Endothelial cell of umbilical vein (primary cell): ENCODE measurements at regions not wholly inside any gene's neighbourhood (a gene's known extent, or its start where the extent isn't known, plus 50 kb on each side); places are given as distances from the start of the nearest gene placed in this dataset.

Experiments used
- BruUV-seq: library from RNA; stranded (reverse); fragments of 400-500 nt; replicated peaks from 2 replicates; lab custom pipeline; 2021; lab: Mats Ljungman, UMichigan
- CTCF ChIA-PET: fragments of 300-600, 350-600 bp; sonication (Branson Sonifier 250); formaldehyde crosslinking; loops from one replicate; lab custom pipeline; 2021; ENCODE audit warnings: antibody characterized with exemption, inconsistent platforms; lab: Charles Lee
- POLR2A ChIA-PET: fragments of 300-600, 350-600 bp; sonication (Branson Sonifier 250); formaldehyde crosslinking; loops from one replicate; lab custom pipeline; 2021; ENCODE audit warnings: antibody characterized with exemption, inconsistent platforms; lab: Charles Lee
- DNase-seq: peaks from one replicate; pipeline ENCODE4 v3.0.0-alpha.2; 2011; ENCODE audit warnings: low read depth, low spot score
- FAIRE-seq: peaks from 2 replicates; lab custom pipeline; 2011; peaks lifted over from hg19 to GRCh38; lab: Jason Lieb, UNC
- H2AFZ ChIP-seq: 2 replicates; pipeline ENCODE4 v1.6.0; 2012; ENCODE audit warnings: low read depth, low read length, control low read depth, inconsistent platforms
- H3K27ac ChIP-seq: 2 replicates; pipeline ENCODE4 v1.5.1; 2011; ENCODE audit warnings: low read depth, mild to moderate bottlenecking, control low read depth, low read length, moderate library complexity; ENCODE audit not compliant: insufficient read depth
- H3K27me3 ChIP-seq, 2 experiments: 2 replicates each; pipeline versions ENCODE4 v1.6.0 to v1.6.1; 2011; ENCODE audit warnings: low read length in 2 of 2, mixed read lengths in 1 of 2; ENCODE audit not compliant: control insufficient read depth in 2 of 2, insufficient read depth in 2 of 2
- H3K36me3 ChIP-seq, 2 experiments: 2 replicates in 1 of 2; 3 replicates in 1 of 2; pipeline ENCODE4 v1.5.1; 2011; ENCODE audit warnings: low read length in 2 of 2, mild to moderate bottlenecking in 1 of 2, moderate library complexity in 1 of 2; ENCODE audit not compliant: control insufficient read depth in 2 of 2, insufficient read depth in 2 of 2; ENCODE audit errors: extremely low read depth in 1 of 2
- H3K4me1 ChIP-seq: 3 replicates; pipeline ENCODE4 v1.5.1; 2011; ENCODE audit warnings: mild to moderate bottlenecking, low read length; ENCODE audit not compliant: control insufficient read depth, insufficient read depth; ENCODE audit errors: extremely low read depth
- H3K4me2 ChIP-seq: 2 replicates; pipeline ENCODE4 v1.6.1; 2011; ENCODE audit warnings: low read length, control low read depth, mixed read lengths; ENCODE audit not compliant: insufficient read depth
- H3K4me3 ChIP-seq, 3 experiments: fragments of 200-600 bp in 1 of 3; sonication (generic), shearing (Covaris generic) in 1 of 3; replicated peaks in 1 of 3; 2 replicates each; pipeline ENCODE4 v1.5.1; 2011 to 2016; ENCODE audit warnings: control low read depth in 3 of 3, low read length in 3 of 3, mild to moderate bottlenecking in 2 of 3, inconsistent platforms in 1 of 3, low read depth in 1 of 3, moderate library complexity in 1 of 3; ENCODE audit not compliant: insufficient read depth in 1 of 3
- H3K79me2 ChIP-seq: 2 replicates; pipeline ENCODE4 v1.6.0; 2012; ENCODE audit warnings: low read length, inconsistent platforms; ENCODE audit not compliant: control insufficient read depth, insufficient read depth
- H3K9ac ChIP-seq: replicated peaks from 2 replicates; pipeline ENCODE3; 2011; ENCODE audit warnings: low read length, control low read depth; ENCODE audit not compliant: insufficient read depth; ENCODE audit errors: extremely low read depth
- H3K9me1 ChIP-seq: replicated peaks from 3 replicates; pipeline ENCODE4 v1.6.0; 2011; ENCODE audit warnings: mild to moderate bottlenecking, low read length; ENCODE audit not compliant: control insufficient read depth, insufficient read depth; ENCODE audit errors: extremely low read depth
- H3K9me3 ChIP-seq: replicated peaks from 2 replicates; pipeline ENCODE4 v1.5.1; 2012; ENCODE audit warnings: low read length, inconsistent platforms; ENCODE audit not compliant: control insufficient read depth, insufficient read depth
- H4K20me1 ChIP-seq: replicated peaks from 2 replicates; pipeline ENCODE3; 2011; ENCODE audit warnings: mild to moderate bottlenecking, low read length; ENCODE audit not compliant: control insufficient read depth, insufficient read depth; ENCODE audit errors: extremely low read depth
- EZH2 ChIP-seq: IDR thresholded peaks from 2 replicates; pipeline ENCODE4 v1.6.1; 2012; ENCODE audit warnings: borderline replicate concordance, low read depth, mild to moderate bottlenecking, moderate library complexity, low read length, inconsistent platforms; ENCODE audit not compliant: severe bottlenecking
- GATA2 ChIP-seq: IDR thresholded peaks from 2 replicates; pipeline ENCODE4 v1.7.0; 2011; ENCODE audit warnings: low read depth, mild to moderate bottlenecking, moderate library complexity, mixed read lengths, low read length; ENCODE audit not compliant: insufficient read length, insufficient read depth
- JUN ChIP-seq: IDR thresholded peaks from 2 replicates; pipeline ENCODE4 v1.6.1; 2011; ENCODE audit warnings: borderline replicate concordance, low read depth; ENCODE audit not compliant: insufficient read length, insufficient read depth
- MAX ChIP-seq: IDR thresholded peaks from 2 replicates; pipeline ENCODE4 v1.6.1; 2011; ENCODE audit not compliant: insufficient read depth, insufficient read length
- MYC ChIP-seq: IDR thresholded peaks from one replicate; pipeline ENCODE4 v1.6.1; 2011; ENCODE audit warnings: mild to moderate bottlenecking, low read depth, low read length
- POLR2A ChIP-seq: IDR thresholded peaks from 2 replicates; pipeline ENCODE4 v1.6.1; 2012; ENCODE audit warnings: low read depth, mild to moderate bottlenecking, control low read depth, low read length
- POLR2AphosphoS5 ChIP-seq: IDR thresholded peaks from 2 replicates; pipeline ENCODE4 v1.6.1; 2012; ENCODE audit warnings: low read depth, mild to moderate bottlenecking, control low read depth, low read length, moderate library complexity; ENCODE audit not compliant: insufficient read depth
- dilution Hi-C: fragments of 300-500 bp; cut with MboI; formaldehyde crosslinking; loops from one replicate; pipeline ENCODE4 v1.15.0; 2019; ENCODE audit warnings: low sequenced_read_pairs; ENCODE audit not compliant: extremely low pct_ligation_motif_present
- intact Hi-C: fragments of 100-400 bp; cut with micrococcal nuclease; formaldehyde crosslinking; loops from one replicate; pipeline ENCODE4 v1.10.0; 2022
- TF ChIP-seq, protein P1 (sequence below), 2 donors: IDR thresholded peaks; 1 replicate in 1 of 2; 2 replicates in 1 of 2; pipeline ENCODE4 v1.5.1; 2011; ENCODE audit warnings: low read length in 2 of 2, mild to moderate bottlenecking in 2 of 2, moderate library complexity in 2 of 2, control low read depth in 1 of 2, inconsistent platforms in 1 of 2, low read depth in 1 of 2; ENCODE audit not compliant: insufficient read depth in 1 of 2; ENCODE audit errors: extremely low read depth in 1 of 2

- H3K27me3 ChIP-seq = no peaks in the 10 kb centered on the region
- no peak overlapping the region for H3K27ac ChIP-seq
- no peaks in the 10 kb centered on the region for H3K79me2 ChIP-seq
- FAIRE-seq (no peak), DNase-seq (no peak)
- no peak overlapping the region for H3K9ac ChIP-seq
- POLR2A ChIA-PET = interaction anchor here (0.6 kb wide), 1 partner anchor 336 kb away, joined by 3 read pairs; no protein-coding TSS in a partner anchor
- H3K4me3 ChIP-seq = no peak overlapping the region
- no peaks in the 10 kb centered on the region for H3K9me3 ChIP-seq
- no peak overlapping the region for H2AFZ ChIP-seq
- H3K9me1 ChIP-seq = no peaks in the 10 kb centered on the region
- H3K4me1 ChIP-seq = no peaks in the 10 kb centered on the region
- no peaks in the 10 kb centered on the region for H4K20me1 ChIP-seq
- dilution Hi-C loops = no loop called here
- BruUV-seq = no TSS peak
- CTCF ChIA-PET = interaction anchor here (0.7 kb wide), 1 partner anchor 10 kb away, joined by 3 read pairs; no protein-coding TSS in a partner anchor
- no peak for TF ChIP-seq MAX
- TF ChIP-seq EZH2 = no peak
- TF ChIP-seq MYC = no peak
- TF ChIP-seq JUN = no peak
- TF ChIP-seq, protein P1, sequence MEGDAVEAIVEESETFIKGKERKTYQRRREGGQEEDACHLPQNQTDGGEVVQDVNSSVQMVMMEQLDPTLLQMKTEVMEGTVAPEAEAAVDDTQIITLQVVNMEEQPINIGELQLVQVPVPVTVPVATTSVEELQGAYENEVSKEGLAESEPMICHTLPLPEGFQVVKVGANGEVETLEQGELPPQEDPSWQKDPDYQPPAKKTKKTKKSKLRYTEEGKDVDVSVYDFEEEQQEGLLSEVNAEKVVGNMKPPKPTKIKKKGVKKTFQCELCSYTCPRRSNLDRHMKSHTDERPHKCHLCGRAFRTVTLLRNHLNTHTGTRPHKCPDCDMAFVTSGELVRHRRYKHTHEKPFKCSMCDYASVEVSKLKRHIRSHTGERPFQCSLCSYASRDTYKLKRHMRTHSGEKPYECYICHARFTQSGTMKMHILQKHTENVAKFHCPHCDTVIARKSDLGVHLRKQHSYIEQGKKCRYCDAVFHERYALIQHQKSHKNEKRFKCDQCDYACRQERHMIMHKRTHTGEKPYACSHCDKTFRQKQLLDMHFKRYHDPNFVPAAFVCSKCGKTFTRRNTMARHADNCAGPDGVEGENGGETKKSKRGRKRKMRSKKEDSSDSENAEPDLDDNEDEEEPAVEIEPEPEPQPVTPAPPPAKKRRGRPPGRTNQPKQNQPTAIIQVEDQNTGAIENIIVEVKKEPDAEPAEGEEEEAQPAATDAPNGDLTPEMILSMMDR (IDR thresholded peaks at IDR 0.05; ENCODE audit: extremely low read depth in 1 of 2, insufficient read depth in 1 of 2, low read depth in 1 of 2, low read length in 2 of 2) = no peak
- no peak for TF ChIP-seq GATA2
- TF ChIP-seq POLR2AphosphoS5 = no peak
- TF ChIP-seq POLR2A = no peak
- H3K36me3 ChIP-seq = no peaks in the 10 kb centered on the region
- H3K4me2 ChIP-seq = no peak overlapping the region
- intact Hi-C loops = no loop called here
Measured at GRCh38 chr5:98504505-98504904, 269.0 kb upstream of the RGMB start.
